GM12874 (cell line): ENCODE measurements at regions not wholly inside any gene's neighbourhood (a gene's known extent, or its start where the extent isn't known, plus 50 kb on each side); places are given as distances from the start of the nearest gene placed in this dataset.

ENCODE experiments used
- CTCF ChIP-seq: IDR thresholded peaks from 2 replicates; pipeline ENCODE4 v1.5.1; 2011; ENCODE audit warnings: low read depth, mild to moderate bottlenecking, control low read depth, low read length, moderate library complexity; ENCODE audit not compliant: insufficient read depth

DNA sequence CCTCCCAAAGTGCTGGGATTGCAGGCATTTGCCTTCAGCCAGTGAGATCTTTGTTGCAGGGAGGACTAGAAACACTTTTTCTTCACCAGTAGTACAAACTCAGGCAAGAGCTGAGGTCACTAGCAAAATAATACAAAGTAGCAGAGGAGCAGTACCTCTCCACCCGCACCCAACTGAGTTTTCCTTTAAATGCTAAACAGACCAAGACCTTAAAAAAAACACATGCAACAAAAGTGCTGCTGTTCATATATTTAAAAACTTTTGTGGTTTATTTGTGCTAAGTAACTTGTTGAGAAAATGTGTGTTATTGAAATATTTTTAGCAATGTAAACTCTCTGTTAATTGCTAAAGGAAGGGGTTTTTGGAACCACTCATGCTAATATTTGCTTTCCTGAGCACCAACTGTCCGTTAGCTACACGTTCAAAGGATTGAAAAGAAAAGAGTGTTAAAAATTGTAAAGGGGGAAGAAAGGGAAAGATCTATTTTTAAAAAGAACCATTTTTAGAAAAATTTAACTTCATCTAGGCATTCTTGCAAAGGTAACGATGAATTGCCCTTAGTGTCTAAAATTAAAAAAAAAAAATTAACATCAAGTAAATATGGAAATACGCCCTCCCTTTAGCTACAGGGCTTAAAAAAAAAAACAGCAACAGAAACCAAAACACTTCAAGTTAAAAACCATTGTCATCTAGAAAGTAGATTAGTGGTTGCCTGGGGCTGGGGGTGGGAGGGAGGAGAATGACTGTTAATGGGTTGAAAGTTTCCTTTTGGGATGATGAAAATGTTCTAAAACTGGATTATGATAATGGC, 114.0 kb upstream of the KRAS start:
- TF ChIP-seq CTCF: no peak

- TF ChIP-seq CTCF: no peak
Observed at GRCh38 chr12:25362646-25363045, 111.9 kb upstream of the KRAS start.

GRCh38 chr12:25361511-25361910, 110.8 kb upstream of the KRAS start:
- TF ChIP-seq CTCF: no peak

GRCh38 chr12:25357595-25357994, 106.9 kb upstream of the KRAS start:
- TF ChIP-seq CTCF: no peak

DNA sequence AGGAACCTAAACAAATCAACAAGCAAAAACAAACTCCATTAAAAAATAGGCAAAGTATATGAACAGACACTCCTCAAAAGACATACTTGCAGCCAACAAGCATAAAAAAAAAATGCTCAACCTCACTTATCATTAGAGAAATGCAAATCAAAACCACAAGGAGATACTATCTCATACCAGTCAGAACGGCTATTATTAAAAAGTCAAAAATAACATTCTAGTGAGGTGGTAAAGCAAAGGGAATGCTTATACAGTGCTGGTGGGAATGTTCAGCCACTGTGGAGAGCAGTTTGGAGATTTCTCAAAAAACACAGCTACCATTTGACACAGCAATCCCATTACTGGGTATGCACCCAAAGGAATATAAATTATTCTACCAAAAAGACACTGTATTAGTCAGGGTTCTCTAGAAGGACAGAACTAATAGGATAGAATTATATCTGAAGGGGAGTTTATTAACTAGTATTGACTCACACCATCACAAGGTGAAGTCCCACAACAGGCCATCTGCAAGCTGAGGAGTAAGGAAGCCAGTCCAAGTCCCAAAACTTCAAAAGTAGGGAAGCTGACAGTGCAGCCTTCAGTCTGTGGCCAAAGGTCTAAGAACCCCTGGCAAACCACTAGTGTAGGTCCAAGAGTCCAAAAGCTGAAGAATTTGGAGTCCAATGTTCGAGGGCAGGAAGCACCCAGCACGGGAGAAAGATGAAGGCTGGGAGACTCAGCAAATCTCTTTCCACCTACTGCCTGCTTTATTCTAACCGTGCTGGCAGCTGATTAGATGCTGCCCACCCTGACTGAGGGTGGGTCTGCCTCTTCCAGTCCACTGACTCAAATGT, 101.6 kb upstream of the KRAS start:
- TF ChIP-seq CTCF: no peak

DNA sequence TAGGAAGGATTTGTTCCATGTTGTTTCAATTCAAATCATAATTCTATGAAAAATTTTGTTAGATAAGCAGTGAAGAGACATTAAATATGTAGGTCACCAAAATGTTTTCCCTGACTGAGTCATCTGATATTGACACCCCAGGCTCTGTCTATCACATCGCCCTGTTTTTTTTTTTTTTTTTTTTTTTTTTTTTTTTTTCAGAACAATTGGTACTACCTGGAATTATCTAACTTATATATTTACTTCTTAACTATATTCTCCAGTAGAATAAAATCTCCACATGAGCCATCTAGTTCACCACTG, 97.8 kb upstream of the KRAS start:
- TF ChIP-seq CTCF: no peak

- no peak for TF ChIP-seq CTCF
Observed at GRCh38 chr12:25347716-25348592, 97.2 kb upstream of the KRAS start.
